KG1 (cell line): ENCODE measurements at regions not wholly inside any gene's neighbourhood (a gene's known extent, or its start where the extent isn't known, plus 50 kb on each side); places are given as distances from the start of the nearest gene placed in this dataset.
"Not testable (repeated sequence)": the region's sequence is repeated elsewhere in the genome, so short reads cannot be mapped to it uniquely, and the experiment has no call there.

Experiments used
- DNase-seq: peaks from one replicate; lab custom pipeline; 2025; lab: John Stamatoyannopoulos, UW

GRCh38 chr7:87007038-87007437 is 52.4 kb downstream of the ELAPOR2 start:
- DNase-seq = no peak

- DNase-seq = no peak
Observed at GRCh38 chr7:87004956-87005355, 54.5 kb downstream of the ELAPOR2 start.

GRCh38 chr7:87003872-87004798 is 55.3 kb downstream of the ELAPOR2 start:
- no peak for DNase-seq

- no peak for DNase-seq
Observed at GRCh38 chr7:87001214-87001613, 58.2 kb downstream of the ELAPOR2 start.

- DNase-seq = no peak
Observed at GRCh38 chr7:87000344-87000743, 59.1 kb downstream of the ELAPOR2 start.

GRCh38 chr7:86999750-87000149 is 59.7 kb downstream of the ELAPOR2 start:
- no peak for DNase-seq

- DNase-seq = no peak
Observed at GRCh38 chr7:86995814-86996213, 63.6 kb downstream of the ELAPOR2 start.

- no peak for DNase-seq
Observed at GRCh38 chr7:86995052-86995725, 64.3 kb downstream of the ELAPOR2 start.

GRCh38 chr7:86991771-86992191 is 67.7 kb downstream of the ELAPOR2 start:
- DNase-seq = peak; percentile 7

GRCh38 chr7:86991093-86991769 is 68.2 kb downstream of the ELAPOR2 start:
- DNase-seq = no peak

- DNase-seq = no peak
Observed at GRCh38 chr7:86989407-86989806, 70.0 kb downstream of the ELAPOR2 start.

GRCh38 chr7:86987834-86988233 is 71.6 kb downstream of the ELAPOR2 start:
- DNase-seq = not testable (repeated sequence)

- DNase-seq = not testable (repeated sequence)
Observed at GRCh38 chr7:86987358-86987757, 72.1 kb downstream of the ELAPOR2 start.

- not testable (repeated sequence) for DNase-seq
Observed at GRCh38 chr7:86985342-86985741, 74.1 kb downstream of the ELAPOR2 start.

GRCh38 chr7:86983654-86984053 is 75.8 kb downstream of the ELAPOR2 start:
- DNase-seq = not testable (repeated sequence)

GRCh38 chr7:86981937-86982336 is 77.5 kb downstream of the ELAPOR2 start:
- DNase-seq = not testable (repeated sequence)

GRCh38 chr7:86981127-86981526 is 78.3 kb downstream of the ELAPOR2 start:
- DNase-seq = no peak

- no peak for DNase-seq
Observed at GRCh38 chr7:86980223-86980622, 79.2 kb downstream of the ELAPOR2 start.

GRCh38 chr7:86978808-86979506 is 80.5 kb downstream of the ELAPOR2 start:
- DNase-seq = no peak

- DNase-seq = no peak
Observed at GRCh38 chr7:86976958-86977357, 82.5 kb downstream of the ELAPOR2 start.

GRCh38 chr7:86975914-86976313 is 83.5 kb downstream of the ELAPOR2 start:
- no peak for DNase-seq

- DNase-seq = no peak
Observed at GRCh38 chr7:86975449-86975848, 84.0 kb downstream of the ELAPOR2 start.
